Left ventricle myocardium inferior (tissue), 1 donor: ENCODE measurements at regions not wholly inside any gene's neighbourhood (a gene's known extent, or its start where the extent isn't known, plus 50 kb on each side); places are given as distances from the start of the nearest gene placed in this dataset.
"Not testable (repeated sequence)": the region's sequence is repeated elsewhere in the genome, so short reads cannot be mapped to it uniquely, and the experiment has no call there.

Source experiments
- DNase-seq: peaks from one replicate; pipeline ENCODE4 v3.0.0-alpha.2; 2020
- H3K27ac ChIP-seq: fragments of 200-600 bp; replicated peaks from 2 replicates; pipeline ENCODE4 v1.8.0; 2021
- H3K27me3 ChIP-seq: fragments of 200-600 bp; 2 replicates; pipeline ENCODE4 v1.8.0; 2021; ENCODE audit warnings: low read depth
- H3K36me3 ChIP-seq: fragments of 200-600 bp; 2 replicates; pipeline ENCODE4 v1.8.0; 2021
- H3K4me1 ChIP-seq: fragments of 200-600 bp; 2 replicates; pipeline ENCODE4 v1.8.0; 2021
- H3K4me3 ChIP-seq: fragments of 200-600 bp; 2 replicates; pipeline ENCODE4 v1.8.0; 2021; ENCODE audit warnings: mild to moderate bottlenecking, moderate library complexity
- H3K9me3 ChIP-seq: fragments of 200-600 bp; replicated peaks from 2 replicates; pipeline ENCODE4 v1.8.0; 2021
- intact Hi-C: fragments of 100-400 bp; cut with micrococcal nuclease; formaldehyde crosslinking; loops from one replicate; pipeline ENCODE4 v1.11.0; 2022
- TF ChIP-seq, protein P1 (sequence below): fragments of 200-600 bp; IDR thresholded peaks from 2 replicates; pipeline ENCODE4 v1.8.0; 2021; ENCODE audit warnings: antibody characterized with exemption, mild to moderate bottlenecking, borderline replicate concordance
- donor health status: DM: no; HTN: yes; CAD: no; lungs with severe emphysema.

DNA sequence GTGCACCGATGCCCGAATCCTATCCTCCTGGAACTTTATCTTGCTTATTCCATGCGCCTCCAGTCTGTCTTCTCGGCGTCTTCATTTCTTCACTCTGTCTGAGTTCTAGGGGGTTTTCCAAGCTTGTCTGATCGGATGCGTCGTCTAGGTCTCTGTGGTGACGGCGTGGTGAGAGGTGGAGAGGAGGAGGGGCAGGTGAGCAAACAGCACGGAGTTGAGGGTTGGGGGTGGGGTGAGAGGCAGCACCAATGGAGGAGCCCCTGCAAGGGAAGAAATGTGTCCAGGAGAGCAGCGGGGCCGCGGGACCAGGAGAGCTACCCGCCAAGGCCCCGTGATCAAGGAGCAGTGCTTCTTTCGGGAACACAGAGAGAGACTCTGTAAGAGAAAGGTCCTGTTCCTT is 131.3 kb upstream of the TWIST2 start:
- no peak for DNase-seq
- no peak overlapping the region for H3K27ac ChIP-seq

DNA sequence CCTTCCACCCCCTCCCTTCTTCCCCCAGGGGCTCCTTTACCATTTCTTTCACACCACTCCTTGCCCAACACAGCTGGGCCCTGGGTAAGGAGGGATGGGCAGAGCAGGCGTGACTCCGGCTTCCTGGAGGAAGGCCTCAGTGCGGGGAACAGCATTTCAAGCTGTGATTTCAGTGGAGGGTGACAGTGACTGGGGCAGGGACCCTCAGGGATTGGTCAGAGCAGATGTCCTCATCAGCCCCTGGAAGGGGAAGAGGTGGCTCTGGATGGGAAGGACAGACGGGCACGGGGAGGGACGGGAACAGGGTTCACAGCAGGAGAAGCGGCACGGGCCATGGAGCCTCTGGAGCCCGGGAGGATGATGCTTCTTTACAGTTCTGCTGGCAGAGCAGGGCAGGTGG is 130.8 kb upstream of the TWIST2 start:
- intact Hi-C loops, result no loop called here
- H3K4me3 ChIP-seq, result no peak overlapping the region

More for the DNA sequence above, 131.3 kb upstream of the TWIST2 start:
- TF ChIP-seq, protein P1, sequence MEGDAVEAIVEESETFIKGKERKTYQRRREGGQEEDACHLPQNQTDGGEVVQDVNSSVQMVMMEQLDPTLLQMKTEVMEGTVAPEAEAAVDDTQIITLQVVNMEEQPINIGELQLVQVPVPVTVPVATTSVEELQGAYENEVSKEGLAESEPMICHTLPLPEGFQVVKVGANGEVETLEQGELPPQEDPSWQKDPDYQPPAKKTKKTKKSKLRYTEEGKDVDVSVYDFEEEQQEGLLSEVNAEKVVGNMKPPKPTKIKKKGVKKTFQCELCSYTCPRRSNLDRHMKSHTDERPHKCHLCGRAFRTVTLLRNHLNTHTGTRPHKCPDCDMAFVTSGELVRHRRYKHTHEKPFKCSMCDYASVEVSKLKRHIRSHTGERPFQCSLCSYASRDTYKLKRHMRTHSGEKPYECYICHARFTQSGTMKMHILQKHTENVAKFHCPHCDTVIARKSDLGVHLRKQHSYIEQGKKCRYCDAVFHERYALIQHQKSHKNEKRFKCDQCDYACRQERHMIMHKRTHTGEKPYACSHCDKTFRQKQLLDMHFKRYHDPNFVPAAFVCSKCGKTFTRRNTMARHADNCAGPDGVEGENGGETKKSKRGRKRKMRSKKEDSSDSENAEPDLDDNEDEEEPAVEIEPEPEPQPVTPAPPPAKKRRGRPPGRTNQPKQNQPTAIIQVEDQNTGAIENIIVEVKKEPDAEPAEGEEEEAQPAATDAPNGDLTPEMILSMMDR, result no peak
- H3K9me3 ChIP-seq, result no peaks in the 10 kb centered on the region
- no peaks in the 10 kb centered on the region for H3K4me1 ChIP-seq
- H3K4me3 ChIP-seq, result no peak overlapping the region
- intact Hi-C loops, result no loop called here
- no peaks in the 10 kb centered on the region for H3K36me3 ChIP-seq
- peaks cover 34% of the 10 kb centered on the region for H3K27me3 ChIP-seq

DNA sequence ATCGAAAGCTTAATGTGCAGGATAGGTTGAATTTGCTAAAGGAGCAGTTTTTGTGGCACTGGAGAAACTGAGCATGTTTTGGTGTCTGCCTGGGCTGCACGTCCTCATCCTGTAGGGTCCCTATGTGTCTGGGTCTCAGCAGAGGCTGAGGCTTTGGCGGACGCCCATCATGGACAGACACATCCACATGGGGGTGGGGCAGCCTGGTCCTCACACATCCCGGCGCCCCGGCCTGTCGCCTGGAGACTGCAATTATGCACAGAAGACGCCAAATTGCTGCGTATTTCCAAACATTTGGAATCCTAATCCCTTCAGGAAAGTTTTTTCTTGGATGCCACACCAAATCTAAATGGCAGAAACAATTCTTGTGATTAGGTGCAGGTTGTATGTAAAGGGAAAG is 128.2 kb upstream of the TWIST2 start:
- TF ChIP-seq, protein P1, result no peak
- H3K4me1 ChIP-seq, result no peaks in the 10 kb centered on the region
- H3K27me3 ChIP-seq, result peaks cover 34% of the 10 kb centered on the region
- no peaks in the 10 kb centered on the region for H3K9me3 ChIP-seq
- intact Hi-C loops, result no loop called here
- DNase-seq, result no peak
- H3K4me3 ChIP-seq, result no peak overlapping the region
- no peak overlapping the region for H3K27ac ChIP-seq
- H3K36me3 ChIP-seq, result no peaks in the 10 kb centered on the region

More for the DNA sequence above, 130.8 kb upstream of the TWIST2 start:
- Histone ChIP-seq H3K9me3 (no peaks in the 10 kb centered on the region), H3K27me3 (peaks cover 34% of the 10 kb centered on the region), H3K36me3 (no peaks in the 10 kb centered on the region), H3K4me1 (no peaks in the 10 kb centered on the region), H3K27ac (no peak overlapping the region)
- TF ChIP-seq, protein P1, result no peak
- DNase-seq, result no peak

GRCh38 chr2:238720232-238720672 is 127.6 kb upstream of the TWIST2 start:
- intact Hi-C loops, result no loop called here
- DNase-seq, result peak; percentile 43
- H3K4me3 ChIP-seq, result no peak overlapping the region
- H3K4me1 ChIP-seq, result no peaks in the 10 kb centered on the region
- peaks cover 34% of the 10 kb centered on the region for H3K27me3 ChIP-seq
- TF ChIP-seq, protein P1, result peak; percentile 73
- no peaks in the 10 kb centered on the region for H3K9me3 ChIP-seq
- no peaks in the 10 kb centered on the region for H3K36me3 ChIP-seq
- H3K27ac ChIP-seq, result no peak overlapping the region

DNA sequence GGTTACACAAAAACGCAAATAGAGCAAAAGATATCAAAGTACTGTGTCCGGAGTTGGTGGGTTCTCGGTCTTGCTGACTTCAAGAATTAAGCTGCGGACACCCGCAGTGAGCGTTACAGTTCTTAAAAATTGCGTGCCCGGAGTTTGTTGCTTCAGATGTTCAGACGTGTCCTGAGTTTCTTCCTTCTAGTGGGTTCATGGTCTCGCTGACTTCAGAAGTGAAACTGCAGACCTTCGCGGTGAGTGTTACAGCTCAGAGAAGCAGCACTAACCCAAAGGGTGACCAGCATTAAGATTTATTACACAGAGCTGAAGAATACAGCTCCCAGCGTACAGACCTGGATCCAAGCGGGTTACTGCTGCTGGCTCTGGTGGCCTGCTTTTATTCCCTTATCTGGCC is 125.7 kb upstream of the TWIST2 start:
- TF ChIP-seq, protein P1, result no peak
- H3K4me1 ChIP-seq, result peaks cover 2% of the 10 kb centered on the region
- no peak overlapping the region for H3K4me3 ChIP-seq
- DNase-seq, result no peak
- H3K27me3 ChIP-seq, result peaks cover 18% of the 10 kb centered on the region
- intact Hi-C loops, result no loop called here
- peaks cover 9% of the 10 kb centered on the region for H3K9me3 ChIP-seq
- no peak overlapping the region for H3K27ac ChIP-seq
- H3K36me3 ChIP-seq, result no peaks in the 10 kb centered on the region

GRCh38 chr2:238722883-238723282 is 125.0 kb upstream of the TWIST2 start:
- H3K36me3 ChIP-seq, result no peaks in the 10 kb centered on the region
- peaks cover 9% of the 10 kb centered on the region for H3K4me1 ChIP-seq
- H3K4me3 ChIP-seq, result no peak overlapping the region
- peaks cover 16% of the 10 kb centered on the region for H3K27me3 ChIP-seq
- intact Hi-C loops, result no loop called here
- H3K27ac ChIP-seq, result no peak overlapping the region
- peaks cover 9% of the 10 kb centered on the region for H3K9me3 ChIP-seq
- DNase-seq, result no peak
- TF ChIP-seq, protein P1, result no peak

DNA sequence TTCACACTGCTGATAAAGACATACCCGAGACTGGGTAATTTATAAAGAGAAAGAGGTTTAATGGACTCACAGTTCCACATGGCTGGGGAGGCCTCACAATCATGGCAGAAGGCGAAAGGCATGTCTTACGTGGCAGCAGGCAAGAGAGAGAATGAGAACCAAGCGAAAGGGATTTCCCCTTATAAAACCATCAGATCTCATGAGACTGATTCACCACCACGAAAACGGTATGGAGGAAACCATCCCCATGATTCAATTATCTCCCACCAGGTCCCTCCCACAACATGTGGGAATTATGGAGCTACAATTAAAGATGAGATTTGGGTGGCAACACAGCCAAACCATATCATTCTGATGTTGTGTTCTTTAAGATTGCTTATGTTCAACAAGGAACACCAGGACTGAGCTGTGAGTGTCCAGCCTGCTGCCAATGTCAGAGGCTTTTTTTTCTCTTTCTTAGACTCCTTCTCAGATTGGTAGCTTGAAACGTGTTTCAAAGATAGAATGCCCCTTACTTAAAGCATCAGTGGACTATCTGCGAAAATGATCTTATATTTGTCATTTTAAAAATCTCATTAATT is 124.1 kb upstream of the TWIST2 start:
- peaks cover 18% of the 10 kb centered on the region for H3K4me1 ChIP-seq
- intact Hi-C loops, H3K27ac ChIP-seq, DNase-seq, H3K36me3 ChIP-seq, H3K4me3 ChIP-seq, H3K9me3 ChIP-seq: not testable (repeated sequence)
- peaks cover 16% of the 10 kb centered on the region for H3K27me3 ChIP-seq
